ENCODE measurements at regions not wholly inside any gene's neighbourhood (a gene's known extent, or its start where the extent isn't known, plus 50 kb on each side); places are given as distances from the start of the nearest gene placed in this dataset.
"Not testable (repeated sequence)": the region's sequence is repeated elsewhere in the genome, so short reads cannot be mapped to it uniquely, and the experiment has no call there.

- not testable (repeated sequence) for DNase-seq
Measured at GRCh38 chrY:18906198-18906597, 132.7 kb upstream of the HSFY2 start.

GRCh38 chrY:18904296-18904695 is 130.8 kb upstream of the HSFY2 start:
- no peak for DNase-seq

GRCh38 chrY:18891994-18892393 is 118.5 kb upstream of the HSFY2 start:
- no peak for DNase-seq

GRCh38 chrY:18889548-18889947 is 116.0 kb upstream of the HSFY2 start:
- no peak for DNase-seq

- DNase-seq: no peak
Measured at GRCh38 chrY:18884748-18885147, 111.2 kb upstream of the HSFY2 start.

- not testable (repeated sequence) for DNase-seq
Measured at GRCh38 chrY:18869145-18869544, 95.6 kb upstream of the HSFY2 start.

GRCh38 chrY:18866887-18867551 is 93.5 kb upstream of the HSFY2 start:
- not testable (repeated sequence) for DNase-seq

GRCh38 chrY:18860856-18861255 is 87.3 kb upstream of the HSFY2 start:
- DNase-seq: not testable (repeated sequence)

GRCh38 chrY:18858484-18859191 is 85.1 kb upstream of the HSFY2 start:
- not testable (repeated sequence) for DNase-seq

- not testable (repeated sequence) for DNase-seq
Measured at GRCh38 chrY:18855184-18855583, 81.6 kb upstream of the HSFY2 start.

GRCh38 chrY:18853323-18853722 is 79.8 kb upstream of the HSFY2 start:
- DNase-seq: not testable (repeated sequence)

GRCh38 chrY:18836643-18837042 is 63.1 kb upstream of the HSFY2 start:
- DNase-seq: not testable (repeated sequence)

All from hematopoietic multipotent progenitor cell treated with erythropoietin and hydrocortisone succinate and interleukin-3 and kit ligand, for 4 days (in vitro differentiated cells).